Keratinocyte (primary cell): ENCODE measurements at regions not wholly inside any gene's neighbourhood (a gene's known extent, or its start where the extent isn't known, plus 50 kb on each side); places are given as distances from the start of the nearest gene placed in this dataset.

Experiments
- DNase-seq: peaks from one replicate; pipeline ENCODE4 v3.0.0-alpha.2; 2011; ENCODE audit warnings: low read depth, missing footprints, low spot score
- FAIRE-seq: peaks from 2 replicates; lab custom pipeline; 2011; peaks lifted over from hg19 to GRCh38; lab: Jason Lieb, UNC
- H2AFZ ChIP-seq: 2 replicates; pipeline ENCODE4 v1.6.0; 2012; ENCODE audit warnings: low read length, control low read depth, inconsistent platforms; ENCODE audit not compliant: control insufficient read depth
- H3K27ac ChIP-seq: 2 replicates; pipeline ENCODE4 v1.5.1; 2011; ENCODE audit warnings: low read length; ENCODE audit not compliant: control insufficient read depth, insufficient read depth
- H3K27me3 ChIP-seq: 3 replicates; pipeline ENCODE4 v1.6.0; 2011; ENCODE audit warnings: low read length; ENCODE audit not compliant: control insufficient read depth, insufficient read depth; ENCODE audit errors: extremely low read depth
- H3K36me3 ChIP-seq, 2 experiments: 2 replicates in 1 of 2; 3 replicates in 1 of 2; pipeline ENCODE4 v1.5.1; 2011; ENCODE audit warnings: low read length in 2 of 2, mild to moderate bottlenecking in 1 of 2; ENCODE audit not compliant: control insufficient read depth in 2 of 2, insufficient read depth in 2 of 2; ENCODE audit errors: extremely low read depth in 1 of 2
- H3K4me1 ChIP-seq: 3 replicates; pipeline ENCODE4 v1.5.1; 2011; ENCODE audit warnings: low read length; ENCODE audit not compliant: control insufficient read depth, insufficient read depth; ENCODE audit errors: extremely low read depth
- H3K4me2 ChIP-seq: 3 replicates; pipeline ENCODE4 v1.6.0; 2011; ENCODE audit warnings: low read depth, low read length; ENCODE audit not compliant: control insufficient read depth, insufficient read depth; ENCODE audit errors: extremely low read depth
- H3K4me3 ChIP-seq, 3 experiments: fragments of 200-600 bp in 1 of 3; sonication (generic) in 1 of 3; 2 replicates in 2 of 3; 3 replicates in 1 of 3; pipeline ENCODE4 v1.5.1; 2011 to 2016; ENCODE audit warnings: low read length in 3 of 3, mild to moderate bottlenecking in 3 of 3, control low read depth in 2 of 3, inconsistent platforms in 1 of 3, low read depth in 1 of 3, mixed read lengths in 1 of 3, mixed run types in 1 of 3, moderate library complexity in 1 of 3; ENCODE audit not compliant: control insufficient read depth in 2 of 3, insufficient read depth in 2 of 3; ENCODE audit errors: extremely low read depth in 1 of 3
- H3K79me2 ChIP-seq: 2 replicates; pipeline ENCODE4 v1.6.0; 2012; ENCODE audit warnings: low read length; ENCODE audit not compliant: control insufficient read depth, insufficient read depth
- H3K9ac ChIP-seq: 3 replicates; pipeline ENCODE4 v1.6.0; 2011; ENCODE audit warnings: low read length; ENCODE audit not compliant: control insufficient read depth, insufficient read depth; ENCODE audit errors: extremely low read depth
- H3K9me1 ChIP-seq: 3 replicates; pipeline ENCODE4 v1.6.0; 2011; ENCODE audit warnings: low read length; ENCODE audit not compliant: control insufficient read depth, insufficient read depth; ENCODE audit errors: extremely low read depth
- H3K9me3 ChIP-seq: 2 replicates; pipeline ENCODE4 v1.5.1; 2012; ENCODE audit warnings: low read depth, low read length; ENCODE audit not compliant: control insufficient read depth
- H4K20me1 ChIP-seq: 3 replicates; pipeline ENCODE4 v1.6.0; 2011; ENCODE audit warnings: low read length; ENCODE audit not compliant: control insufficient read depth, insufficient read depth; ENCODE audit errors: extremely low read depth
- EZH2 ChIP-seq: IDR thresholded peaks from one replicate; pipeline ENCODE4 v1.6.1; 2012; ENCODE audit warnings: inconsistent platforms, mild to moderate bottlenecking, low read length, moderate library complexity
- dilution Hi-C: fragments of 300-500 bp; cut with MboI; formaldehyde crosslinking; loops from one replicate; pipeline ENCODE4 v1.7.0; 2020; ENCODE audit warnings: low sequenced_read_pairs; ENCODE audit not compliant: extremely low pct_ligation_motif_present
- TF ChIP-seq, protein P1 (sequence below), 3 experiments: IDR thresholded peaks in 1 of 3; conservative IDR thresholded peaks in 1 of 3; optimal IDR thresholded peaks in 1 of 3; 2 replicates in 2 of 3; 3 replicates in 1 of 3; pipeline versions ENCODE3 to v1.5.1; 2011; ENCODE audit warnings: low read length in 3 of 3, mild to moderate bottlenecking in 3 of 3, moderate library complexity in 2 of 3, control low read depth in 1 of 3, inconsistent platforms in 1 of 3; ENCODE audit not compliant: insufficient read depth in 2 of 3; ENCODE audit errors: extremely low read depth in 1 of 3

- TF ChIP-seq, protein P1, sequence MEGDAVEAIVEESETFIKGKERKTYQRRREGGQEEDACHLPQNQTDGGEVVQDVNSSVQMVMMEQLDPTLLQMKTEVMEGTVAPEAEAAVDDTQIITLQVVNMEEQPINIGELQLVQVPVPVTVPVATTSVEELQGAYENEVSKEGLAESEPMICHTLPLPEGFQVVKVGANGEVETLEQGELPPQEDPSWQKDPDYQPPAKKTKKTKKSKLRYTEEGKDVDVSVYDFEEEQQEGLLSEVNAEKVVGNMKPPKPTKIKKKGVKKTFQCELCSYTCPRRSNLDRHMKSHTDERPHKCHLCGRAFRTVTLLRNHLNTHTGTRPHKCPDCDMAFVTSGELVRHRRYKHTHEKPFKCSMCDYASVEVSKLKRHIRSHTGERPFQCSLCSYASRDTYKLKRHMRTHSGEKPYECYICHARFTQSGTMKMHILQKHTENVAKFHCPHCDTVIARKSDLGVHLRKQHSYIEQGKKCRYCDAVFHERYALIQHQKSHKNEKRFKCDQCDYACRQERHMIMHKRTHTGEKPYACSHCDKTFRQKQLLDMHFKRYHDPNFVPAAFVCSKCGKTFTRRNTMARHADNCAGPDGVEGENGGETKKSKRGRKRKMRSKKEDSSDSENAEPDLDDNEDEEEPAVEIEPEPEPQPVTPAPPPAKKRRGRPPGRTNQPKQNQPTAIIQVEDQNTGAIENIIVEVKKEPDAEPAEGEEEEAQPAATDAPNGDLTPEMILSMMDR (optimal IDR thresholded peaks at IDR 0.05 in 1 of 3, IDR thresholded peaks at IDR 0.05 in 1 of 3, conservative IDR thresholded peaks at IDR 0.05 in 1 of 3; ENCODE audit: extremely low read depth in 1 of 3, insufficient read depth in 2 of 3, low read length in 3 of 3), result no peak
- TF ChIP-seq EZH2, result no peak
- no peak overlapping the region for H3K9ac ChIP-seq
- no peaks in the 10 kb centered on the region for H3K4me1 ChIP-seq
- no peaks in the 10 kb centered on the region for H4K20me1 ChIP-seq
- H3K9me1 ChIP-seq, result no peaks in the 10 kb centered on the region
- no peak overlapping the region for H3K27ac ChIP-seq
- no peaks in the 10 kb centered on the region for H3K27me3 ChIP-seq
- no peak overlapping the region for H3K4me3 ChIP-seq
- no peak overlapping the region for H2AFZ ChIP-seq
- dilution Hi-C loops, result no loop called here
- H3K79me2 ChIP-seq, result no peaks in the 10 kb centered on the region
- H3K4me2 ChIP-seq, result no peak overlapping the region
- no peak for FAIRE-seq
- DNase-seq, result no peak
- no peaks in the 10 kb centered on the region for H3K9me3 ChIP-seq
- H3K36me3 ChIP-seq, result no peaks in the 10 kb centered on the region
These were observed 113.8 kb downstream of the C3orf38 start for GRCh38 chr3:88263417-88264100.

DNA sequence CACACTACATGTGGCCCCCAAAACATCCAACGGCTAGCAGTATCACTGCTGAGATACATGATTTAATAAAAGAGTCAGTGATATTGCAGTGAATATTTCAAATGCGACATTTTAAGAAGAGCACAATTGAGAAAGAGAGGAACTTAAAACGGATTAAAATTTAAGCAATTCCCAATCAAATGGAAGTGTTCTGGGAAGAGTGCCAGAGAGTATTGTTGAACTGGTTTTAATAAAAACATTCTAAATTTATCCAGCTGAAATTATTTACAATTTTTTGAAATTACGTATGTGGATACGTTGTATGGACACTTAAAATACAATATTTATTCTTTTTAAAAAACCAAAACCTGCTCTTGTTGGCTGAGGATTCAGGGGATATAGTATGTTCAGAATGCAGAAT, 117.7 kb downstream of the C3orf38 start:
- FAIRE-seq (no peak), DNase-seq (no peak)
- no peak overlapping the region for H3K4me3 ChIP-seq
- no peaks in the 10 kb centered on the region for H3K4me1 ChIP-seq
- H3K9me1 ChIP-seq, result no peaks in the 10 kb centered on the region
- no peaks in the 10 kb centered on the region for H3K9me3 ChIP-seq
- H3K79me2 ChIP-seq, result no peaks in the 10 kb centered on the region
- no peak overlapping the region for H3K9ac ChIP-seq
- no peak overlapping the region for H3K27ac ChIP-seq
- H2AFZ ChIP-seq, result no peak overlapping the region
- H4K20me1 ChIP-seq, result no peaks in the 10 kb centered on the region
- H3K36me3 ChIP-seq, result no peaks in the 10 kb centered on the region
- TF ChIP-seq, protein P1 (optimal IDR thresholded peaks at IDR 0.05 in 1 of 3, IDR thresholded peaks at IDR 0.05 in 1 of 3, conservative IDR thresholded peaks at IDR 0.05 in 1 of 3; ENCODE audit: extremely low read depth in 1 of 3, insufficient read depth in 2 of 3, low read length in 3 of 3), result no peak
- no peak for TF ChIP-seq EZH2
- no peak overlapping the region for H3K4me2 ChIP-seq
- dilution Hi-C loops, result no loop called here
- H3K27me3 ChIP-seq, result no peaks in the 10 kb centered on the region
